ENCODE measurements at regions not wholly inside any gene's neighbourhood (a gene's known extent, or its start where the extent isn't known, plus 50 kb on each side); places are given as distances from the start of the nearest gene placed in this dataset.

DNA sequence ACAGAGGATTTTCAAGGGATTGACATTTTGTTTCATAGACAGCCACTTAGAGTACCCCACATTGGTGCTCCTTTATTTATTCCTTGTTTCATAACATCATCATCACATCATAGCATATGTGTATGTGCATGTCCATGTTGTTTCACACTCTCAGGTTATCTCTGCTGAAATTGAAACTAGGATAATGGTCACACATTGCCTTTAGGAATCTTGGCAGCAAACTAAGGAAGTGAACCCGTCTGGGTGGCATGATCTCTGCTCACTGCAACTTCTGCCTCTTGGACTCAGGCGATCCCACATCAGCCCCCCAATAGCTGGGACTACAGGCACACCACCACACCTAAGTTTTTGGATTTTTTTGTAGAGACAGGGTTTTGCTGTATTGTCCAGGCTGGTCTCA, 234.2 kb upstream of the ANKRD50 start:
- Histone ChIP-seq H3K23ac (ENCODE audit: low read depth, low read length) (no peak overlapping the region), H4K8ac (ENCODE audit: low read depth in 2 of 2, low read length in 2 of 2) (peak overlapping the region in 1 of 2 experiments; percentile 44; a peak in 2 of 4 replicates), H4K5ac (ENCODE audit: low read depth, low read length) (no peak overlapping the region), H3K9ac (ENCODE audit: low read depth, low read length) (no peak overlapping the region), H4K91ac (ENCODE audit: insufficient read depth, low read depth, low read length) (0 out of 2 replicates have a peak overlapping the region, but pooled peaks have one; percentile 46), H3K4me2 (ENCODE audit: low read depth, low read length) (no peak overlapping the region; the same call in 1 of the 2 replicates), H2AK5ac (ENCODE audit: low read depth, low read length) (no peak overlapping the region), H3K14ac (replicated peaks; ENCODE audit: low read depth, low read length) (peak overlapping the region; percentile 68; the same call in 1 of the 2 replicates), H3K4me1 (ENCODE audit: control insufficient read depth, insufficient read depth, low read length) (peaks cover 7% of the 10 kb centered on the region), H3K36me3 (ENCODE audit: control insufficient read depth, insufficient read depth, low read length) (no peaks in the 10 kb centered on the region), H3K9me3 (ENCODE audit: control insufficient read depth, insufficient read depth, low read length) (no peaks in the 10 kb centered on the region), H3K56ac (ENCODE audit: extremely low read depth, insufficient read depth, low read length) (no peak overlapping the region), H3K4me3 (ENCODE audit: insufficient read depth, low read depth, low read length) (no peak overlapping the region), H2AK9ac (replicated peaks; ENCODE audit: low read depth, low read length, poor library complexity) (no peak overlapping the region), H2BK20ac (ENCODE audit: low read depth, low read length) (peak overlapping the region; percentile 56), H3K4ac (ENCODE audit: low read depth, low read length) (peak overlapping the region; percentile 27; the same call in 1 of the 2 replicates), H3K27ac (ENCODE audit: insufficient read depth, low read length) (no peak overlapping the region), H3K9me1 (ENCODE audit: insufficient read depth, low read length) (0 out of 2 replicates have a peak, but pooled peaks cover 6% of the 10 kb centered on the region), H4K20me1 (ENCODE audit: insufficient read depth, low read length) (no peaks in the 10 kb centered on the region), H3K18ac (ENCODE audit: low read depth, low read length) (peak overlapping the region; percentile 37; the same call in 1 of the 2 replicates), H2AFZ (replicated peaks; ENCODE audit: low read length, poor library complexity) (peak overlapping the region; percentile 7), H3K79me1 (ENCODE audit: low read depth in 1 of 2, low read length in 2 of 2) (no peaks in the 10 kb centered on the region), H2BK5ac (ENCODE audit: low read depth, low read length, poor library complexity, severe bottlenecking) (no peak overlapping the region), H3K27me3 (ENCODE audit: control insufficient read depth, insufficient read depth, low read length) (no peaks in the 10 kb centered on the region), H2BK120ac (ENCODE audit: low read depth, low read length) (peak overlapping the region; percentile 55; the same call in 1 of the 2 replicates), H2BK15ac (ENCODE audit: low read depth, low read length) (no peak overlapping the region)
- no TSS peak for BruUV-seq (replicated peaks)
- dilution Hi-C loops (cut with HindIII; ENCODE audit: low sequenced_read_pairs, unreplicated experiment) (no loop called here), intact Hi-C loops (cut with micrococcal nuclease) (no loop called here), in situ Hi-C loops (cut with MboI; ENCODE audit: low sequenced_read_pairs) (no loop called here)
- TF ChIP-seq MAZ (IDR thresholded peaks at IDR 0.05; ENCODE audit: borderline replicate concordance, low read depth, low read length) = no peak
- ATAC-seq (ENCODE audit: low read depth) (no peak), DNase-seq (no peak)
- CTCF ChIA-PET = interaction anchor here (1.0 kb wide), 1 partner anchor 12 kb away, joined by 4 read pairs; no protein-coding TSS in a partner anchor
- POLR2A ChIA-PET (ENCODE audit: unreplicated experiment) = no interaction called here
- no CpG with 5 or more reads among the region's 2 CpGs for WGBS, 2 experiments (ENCODE audit: extremely low coverage in 2 of 2, insufficient read length in 1 of 2)

Measured in IMR-90 (cell line).